ENCODE measurements at regions not wholly inside any gene's neighbourhood (a gene's known extent, or its start where the extent isn't known, plus 50 kb on each side); places are given as distances from the start of the nearest gene placed in this dataset.

GRCh38 chr4:187256897-187257296 lies 533.2 kb upstream of the FAT1 start:
- no peak overlapping the region for H3K4me3 ChIP-seq (ENCODE audit: low read depth, low read length)
- TF ChIP-seq CTCF (IDR thresholded peaks at IDR 0.05; ENCODE audit: low read depth, low read length) = no peak
- DNase-seq (ENCODE audit: low read depth, low spot score) = no peak
- in situ Hi-C loops (cut with HindIII; ENCODE audit: low sequenced_read_pairs) = no loop called here

- in situ Hi-C loops (cut with HindIII; ENCODE audit: low sequenced_read_pairs) = no loop called here
- H3K4me3 ChIP-seq (ENCODE audit: low read depth, low read length) = no peak overlapping the region
- TF ChIP-seq CTCF (IDR thresholded peaks at IDR 0.05; ENCODE audit: low read depth, low read length) = no peak
- DNase-seq (ENCODE audit: low read depth, low spot score) = no peak
Measured at GRCh38 chr4:187258651-187259401, 535.2 kb upstream of the FAT1 start.

- no peak for TF ChIP-seq CTCF (IDR thresholded peaks at IDR 0.05; ENCODE audit: low read depth, low read length)
- in situ Hi-C loops (cut with HindIII; ENCODE audit: low sequenced_read_pairs) = no loop called here
- DNase-seq (ENCODE audit: low read depth, low spot score) = peak; percentile 16
- no peak overlapping the region for H3K4me3 ChIP-seq (ENCODE audit: low read depth, low read length)
Measured at GRCh38 chr4:187268940-187269339, 545.3 kb upstream of the FAT1 start.

- DNase-seq (ENCODE audit: low read depth, low spot score) = no peak
- TF ChIP-seq CTCF (IDR thresholded peaks at IDR 0.05; ENCODE audit: low read depth, low read length) = no peak
- no peak overlapping the region for H3K4me3 ChIP-seq (ENCODE audit: low read depth, low read length)
- in situ Hi-C loops (cut with HindIII; ENCODE audit: low sequenced_read_pairs) = no loop called here
Measured at GRCh38 chr4:187270154-187270553, 546.5 kb upstream of the FAT1 start.

- no peak for TF ChIP-seq CTCF (IDR thresholded peaks at IDR 0.05; ENCODE audit: low read depth, low read length)
- no peak for DNase-seq (ENCODE audit: low read depth, low spot score)
- in situ Hi-C loops (cut with HindIII; ENCODE audit: low sequenced_read_pairs) = no loop called here
- no peak overlapping the region for H3K4me3 ChIP-seq (ENCODE audit: low read depth, low read length)
Measured at GRCh38 chr4:187271848-187272247, 548.2 kb upstream of the FAT1 start.

GRCh38 chr4:187274153-187274552 lies 550.5 kb upstream of the FAT1 start:
- no peak for DNase-seq (ENCODE audit: low read depth, low spot score)
- H3K4me3 ChIP-seq (ENCODE audit: low read depth, low read length) = no peak overlapping the region
- TF ChIP-seq CTCF (IDR thresholded peaks at IDR 0.05; ENCODE audit: low read depth, low read length) = no peak
- in situ Hi-C loops (cut with HindIII; ENCODE audit: low sequenced_read_pairs) = no loop called here

All from astrocyte of the spinal cord (primary cell).